Activated B cell treated with CpG ODN at 0.5 μM for 24 hours (primary cell): ENCODE measurements at regions not wholly inside any gene's neighbourhood (a gene's known extent, or its start where the extent isn't known, plus 50 kb on each side); places are given as distances from the start of the nearest gene placed in this dataset.
"Not testable (repeated sequence)": the region's sequence is repeated elsewhere in the genome, so short reads cannot be mapped to it uniquely, and the experiment has no call there.

Source experiments
- ATAC-seq: fragments of 200-7000 bp; cut with Tn5 transposase; one replicate; pipeline ENCODE4 v1.10.0; 2021; ENCODE audit warnings: low read depth, mild to moderate bottlenecking, moderate library complexity
- CTCF ChIA-PET: fragments of 350-600 bp; sonication (Branson Sonifier 250); formaldehyde crosslinking; loops from one replicate; lab custom pipeline; 2021; ENCODE audit warnings: antibody characterized with exemption; lab: Charles Lee
- POLR2A ChIA-PET: fragments of 350-600 bp; sonication (Branson Sonifier 250); formaldehyde crosslinking; loops from one replicate; lab custom pipeline; 2021; ENCODE audit warnings: antibody characterized with exemption; lab: Charles Lee
- DNase-seq: peaks from one replicate; pipeline ENCODE4 v3.0.0; 2022
- H3K27ac Mint-ChIP-seq: one replicate; pipeline ENCODE4 v1.8.0; 2020; ENCODE audit warnings: mixed read lengths
- H3K27me3 Mint-ChIP-seq: one replicate; pipeline ENCODE4 v1.8.0; 2021; ENCODE audit warnings: mixed read lengths
- H3K36me3 Mint-ChIP-seq: one replicate; pipeline ENCODE4 v1.8.0; 2021; ENCODE audit warnings: low read depth, mixed read lengths
- H3K4me1 Mint-ChIP-seq: one replicate; pipeline ENCODE4 v1.8.0; 2021; ENCODE audit warnings: mixed read lengths
- H3K4me3 Mint-ChIP-seq: one replicate; pipeline ENCODE4 v1.8.0; 2020; ENCODE audit warnings: mild to moderate bottlenecking, mixed read lengths
- H3K9me3 Mint-ChIP-seq: one replicate; pipeline ENCODE4 v1.8.0; 2020; ENCODE audit warnings: mixed read lengths
- intact Hi-C: fragments of 100-400 bp; cut with micrococcal nuclease; formaldehyde crosslinking; loops from one replicate; pipeline ENCODE4 v1.15.1; 2024
- TF ChIP-seq, protein P1 (sequence below): fragments of 200-600 bp; IDR thresholded peaks from one replicate; pipeline ENCODE4 v1.8.0; 2022; ENCODE audit warnings: antibody characterized with exemption, mild to moderate bottlenecking

DNA sequence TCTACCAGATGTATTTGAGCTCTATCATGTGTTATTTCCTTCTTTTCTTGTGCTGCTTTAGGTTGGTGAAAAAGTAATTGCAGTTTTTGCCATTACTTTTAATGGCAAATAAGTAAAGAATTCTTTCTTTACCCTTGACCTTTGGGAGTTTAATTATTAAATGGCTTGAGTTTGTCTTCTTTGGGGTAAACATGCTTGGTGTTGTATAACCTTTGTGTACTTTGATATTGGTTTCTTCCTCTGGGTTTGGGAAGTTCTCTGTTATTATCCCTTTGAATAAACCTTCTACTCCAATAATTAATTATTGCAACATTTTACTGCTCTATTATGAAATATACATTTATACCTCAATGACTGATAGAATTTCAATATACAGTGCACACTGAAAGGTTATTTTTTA lies 709.4 kb downstream of the PCDH17 start:
- TF ChIP-seq, protein P1, sequence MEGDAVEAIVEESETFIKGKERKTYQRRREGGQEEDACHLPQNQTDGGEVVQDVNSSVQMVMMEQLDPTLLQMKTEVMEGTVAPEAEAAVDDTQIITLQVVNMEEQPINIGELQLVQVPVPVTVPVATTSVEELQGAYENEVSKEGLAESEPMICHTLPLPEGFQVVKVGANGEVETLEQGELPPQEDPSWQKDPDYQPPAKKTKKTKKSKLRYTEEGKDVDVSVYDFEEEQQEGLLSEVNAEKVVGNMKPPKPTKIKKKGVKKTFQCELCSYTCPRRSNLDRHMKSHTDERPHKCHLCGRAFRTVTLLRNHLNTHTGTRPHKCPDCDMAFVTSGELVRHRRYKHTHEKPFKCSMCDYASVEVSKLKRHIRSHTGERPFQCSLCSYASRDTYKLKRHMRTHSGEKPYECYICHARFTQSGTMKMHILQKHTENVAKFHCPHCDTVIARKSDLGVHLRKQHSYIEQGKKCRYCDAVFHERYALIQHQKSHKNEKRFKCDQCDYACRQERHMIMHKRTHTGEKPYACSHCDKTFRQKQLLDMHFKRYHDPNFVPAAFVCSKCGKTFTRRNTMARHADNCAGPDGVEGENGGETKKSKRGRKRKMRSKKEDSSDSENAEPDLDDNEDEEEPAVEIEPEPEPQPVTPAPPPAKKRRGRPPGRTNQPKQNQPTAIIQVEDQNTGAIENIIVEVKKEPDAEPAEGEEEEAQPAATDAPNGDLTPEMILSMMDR, result no peak
- DNase-seq, result no peak
- ChIA-PET POLR2A (no interaction called here), CTCF (no interaction called here)
- H3K36me3 Mint-ChIP-seq, result no peaks in the 10 kb centered on the region
- H3K4me1 Mint-ChIP-seq, result no peaks in the 10 kb centered on the region
- H3K27ac Mint-ChIP-seq, result no peak overlapping the region
- peaks cover 8% of the 10 kb centered on the region for H3K9me3 Mint-ChIP-seq
- H3K4me3 Mint-ChIP-seq, result no peak overlapping the region
- no peak for ATAC-seq
- intact Hi-C loops, result no loop called here
- H3K27me3 Mint-ChIP-seq, result no peaks in the 10 kb centered on the region

DNA sequence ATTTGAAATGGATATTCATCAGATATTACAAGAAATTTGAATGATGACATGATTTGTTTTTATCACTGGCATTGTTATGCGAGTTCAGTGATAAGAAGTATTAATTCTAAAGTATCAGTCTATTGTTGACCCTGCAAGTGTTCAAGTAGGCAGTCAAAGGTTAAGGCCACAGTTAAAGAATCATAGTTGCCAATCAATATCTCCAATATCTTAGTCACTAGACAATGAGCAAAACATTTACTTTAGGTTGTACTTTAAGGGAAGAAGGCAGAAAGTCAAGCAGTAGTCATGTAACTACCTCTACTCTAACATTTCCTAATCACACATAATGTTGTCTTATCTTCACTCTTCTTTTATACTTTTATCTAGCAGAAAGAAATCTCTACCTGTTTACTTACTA lies 709.8 kb downstream of the PCDH17 start:
- intact Hi-C loops, result no loop called here
- TF ChIP-seq, protein P1, result no peak
- H3K4me3 Mint-ChIP-seq, result no peak overlapping the region
- no peak overlapping the region for H3K27ac Mint-ChIP-seq
- DNase-seq (no peak), ATAC-seq (no peak)
- no peaks in the 10 kb centered on the region for H3K27me3 Mint-ChIP-seq
- ChIA-PET POLR2A (no interaction called here), CTCF (no interaction called here)
- no peaks in the 10 kb centered on the region for H3K36me3 Mint-ChIP-seq
- peaks cover 8% of the 10 kb centered on the region for H3K9me3 Mint-ChIP-seq
- no peaks in the 10 kb centered on the region for H3K4me1 Mint-ChIP-seq

DNA sequence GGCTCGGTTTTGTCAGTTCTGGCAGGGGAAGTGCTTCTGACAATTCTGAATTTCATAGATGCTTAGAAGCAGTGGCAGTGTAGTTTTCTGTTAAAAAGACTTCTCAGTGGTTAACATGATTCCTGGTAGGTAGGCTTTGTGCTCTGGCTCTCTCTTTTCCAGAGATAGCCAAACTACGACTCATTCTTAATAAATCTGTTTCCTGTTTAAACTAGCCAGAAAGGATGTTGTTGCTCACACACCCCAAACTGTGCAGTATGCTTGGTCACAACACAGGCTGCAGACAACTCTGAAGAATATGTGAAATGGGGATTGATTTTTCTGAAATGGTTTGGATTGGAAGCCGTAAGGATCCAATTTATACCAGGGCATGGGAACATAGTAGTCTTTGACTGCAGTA lies 711.5 kb downstream of the PCDH17 start:
- Mint-ChIP-seq H3K27ac (no peak overlapping the region), H3K9me3 (peaks cover 5% of the 10 kb centered on the region), H3K27me3 (no peaks in the 10 kb centered on the region), H3K36me3 (no peaks in the 10 kb centered on the region), H3K4me1 (no peaks in the 10 kb centered on the region), H3K4me3 (no peak overlapping the region)
- ATAC-seq (no peak), DNase-seq (no peak)
- POLR2A ChIA-PET, result no interaction called here
- intact Hi-C loops, result no loop called here
- CTCF ChIA-PET, result no interaction called here
- TF ChIP-seq, protein P1, result no peak

DNA sequence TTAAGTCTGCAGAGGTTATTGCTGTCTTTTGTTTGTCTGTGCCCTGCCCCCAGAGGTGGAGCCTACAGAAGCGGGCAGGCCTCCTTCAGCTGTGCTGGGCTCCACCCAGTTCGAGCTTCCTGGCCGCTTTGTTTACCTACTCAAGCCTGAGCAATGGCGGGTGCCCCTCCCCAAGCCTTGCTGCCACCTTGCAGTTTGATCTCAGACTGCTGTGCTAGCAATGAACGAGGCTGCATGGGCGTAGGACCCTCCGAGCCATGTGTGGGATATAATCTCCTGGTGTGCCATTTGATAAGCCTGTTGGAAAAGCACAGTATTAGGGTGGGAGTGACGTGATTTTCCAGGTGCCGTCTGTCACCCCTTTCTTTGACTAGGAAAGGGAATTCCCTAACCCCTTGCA lies 720.6 kb downstream of the PCDH17 start:
- H3K4me1 Mint-ChIP-seq, H3K27ac Mint-ChIP-seq, ATAC-seq, intact Hi-C loops, H3K4me3 Mint-ChIP-seq, DNase-seq, H3K27me3 Mint-ChIP-seq, H3K9me3 Mint-ChIP-seq, POLR2A ChIA-PET, CTCF ChIA-PET, H3K36me3 Mint-ChIP-seq: not testable (repeated sequence)

DNA sequence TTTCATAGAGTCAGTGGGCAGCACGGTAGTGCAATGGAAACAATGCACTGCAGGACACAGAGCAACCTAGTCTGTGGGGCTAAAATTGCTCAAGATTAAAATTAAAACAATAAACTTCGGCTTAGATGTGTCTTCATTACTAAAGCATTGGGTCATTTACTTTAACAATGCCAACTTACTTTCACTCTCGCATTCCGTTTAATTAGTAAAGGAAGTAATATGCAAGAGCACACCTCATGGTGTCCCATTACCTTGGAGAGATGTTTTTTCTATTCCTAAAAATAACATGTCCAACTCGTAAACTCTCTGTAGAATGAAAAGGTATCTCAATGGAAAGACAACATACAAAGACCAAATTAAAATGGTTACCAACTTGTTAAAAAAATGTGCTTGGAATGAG lies 738.4 kb downstream of the PCDH17 start:
- no peaks in the 10 kb centered on the region for H3K4me1 Mint-ChIP-seq
- intact Hi-C loops, result no loop called here
- CTCF ChIA-PET, result no interaction called here
- no peaks in the 10 kb centered on the region for H3K27me3 Mint-ChIP-seq
- POLR2A ChIA-PET, result no interaction called here
- peaks cover 16% of the 10 kb centered on the region for H3K9me3 Mint-ChIP-seq
- H3K27ac Mint-ChIP-seq, result no peak overlapping the region
- no peak overlapping the region for H3K4me3 Mint-ChIP-seq
- TF ChIP-seq, protein P1, result no peak
- no peak for DNase-seq
- H3K36me3 Mint-ChIP-seq, result no peaks in the 10 kb centered on the region
- ATAC-seq, result no peak

DNA sequence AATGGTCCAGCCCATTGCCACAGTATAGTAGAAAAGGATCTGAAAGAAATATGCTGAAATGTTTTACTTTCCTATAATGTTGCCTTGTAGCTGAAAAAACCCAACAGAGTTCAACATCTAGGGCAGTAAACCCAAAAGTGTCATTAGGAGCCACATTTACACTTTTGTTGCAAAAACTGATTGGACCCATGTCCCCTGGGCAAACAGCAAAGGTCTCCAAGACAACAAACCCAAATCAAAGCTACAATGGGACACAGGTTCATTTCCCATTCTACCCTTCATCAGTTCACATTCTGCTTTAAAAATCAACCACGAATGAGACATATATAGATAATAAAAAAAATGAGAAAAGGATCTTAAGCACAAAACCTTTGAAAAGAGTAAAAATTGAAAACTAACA lies 744.8 kb downstream of the PCDH17 start:
- DNase-seq, result no peak
- Mint-ChIP-seq H3K9me3 (peaks cover 9% of the 10 kb centered on the region), H3K27me3 (no peaks in the 10 kb centered on the region), H3K27ac (no peak overlapping the region), H3K36me3 (no peaks in the 10 kb centered on the region), H3K4me3 (no peak overlapping the region), H3K4me1 (no peaks in the 10 kb centered on the region)
- POLR2A ChIA-PET, result no interaction called here
- intact Hi-C loops, result no loop called here
- TF ChIP-seq, protein P1, result no peak
- ATAC-seq, result no peak
- CTCF ChIA-PET, result no interaction called here
